HG02571 (cell line): ENCODE measurements at regions not wholly inside any gene's neighbourhood (a gene's known extent, or its start where the extent isn't known, plus 50 kb on each side); places are given as distances from the start of the nearest gene placed in this dataset.
"Not testable (repeated sequence)": the region's sequence is repeated elsewhere in the genome, so short reads cannot be mapped to it uniquely, and the experiment has no call there.

ENCODE experiments used
- ATAC-seq: cut with Tn5 transposase; IDR thresholded peaks from one replicate; pipeline ENCODE4 v1.9.1; 2021; ENCODE audit warnings: mild to moderate bottlenecking, moderate library complexity; ENCODE audit not compliant: unreplicated experiment

- ATAC-seq, result no peak
Measured at GRCh38 chr6:19892260-19892659, 55.1 kb downstream of the ID4 start.

GRCh38 chr6:19895866-19896692, 58.9 kb downstream of the ID4 start:
- no peak for ATAC-seq

DNA sequence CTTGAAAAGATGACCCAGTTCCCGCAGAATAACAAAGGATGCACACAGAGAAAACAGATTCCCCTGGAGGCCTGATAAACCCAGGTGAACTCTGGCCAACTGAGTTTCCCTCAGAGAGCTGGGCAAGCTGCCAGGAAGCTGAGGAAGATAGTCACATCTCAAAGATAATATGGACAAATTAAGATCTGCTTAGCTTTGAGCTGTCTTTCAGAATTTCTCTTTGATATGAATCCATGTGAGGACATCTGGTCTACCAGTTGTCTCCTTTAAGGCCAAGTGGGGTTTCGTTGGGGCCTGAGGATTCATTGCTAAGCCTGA, 59.5 kb downstream of the ID4 start:
- ATAC-seq, result no peak

DNA sequence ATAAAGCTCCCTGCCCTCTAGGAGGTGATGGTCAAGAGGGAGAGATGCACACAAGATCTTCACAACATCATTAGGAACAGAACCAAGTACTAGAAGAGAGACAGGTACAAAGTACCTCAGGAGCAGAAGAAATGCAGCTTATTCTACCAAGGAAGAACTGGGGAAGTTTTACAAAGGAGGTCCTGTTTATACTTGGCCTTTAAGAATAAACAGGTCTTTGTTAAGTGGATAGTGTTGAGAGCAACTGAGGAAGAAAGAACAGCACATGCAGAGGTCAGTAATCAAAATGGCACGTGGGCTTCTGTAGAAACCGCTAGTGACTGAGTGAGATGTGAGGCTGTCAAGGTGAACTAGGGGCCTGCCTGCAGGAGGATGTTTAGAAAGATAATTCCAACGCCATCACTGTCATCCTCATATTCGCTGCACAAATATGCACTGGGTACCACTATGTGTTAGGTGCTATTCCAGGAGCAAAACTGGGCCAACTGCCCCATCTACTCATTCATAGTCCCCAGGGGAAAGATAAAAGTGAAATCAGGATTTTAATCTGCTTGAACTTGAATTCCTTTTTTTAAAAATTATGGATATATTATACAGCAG, 61.1 kb downstream of the ID4 start:
- no peak for ATAC-seq

- ATAC-seq, result no peak
Measured at GRCh38 chr6:19902201-19902600, 65.0 kb downstream of the ID4 start.

DNA sequence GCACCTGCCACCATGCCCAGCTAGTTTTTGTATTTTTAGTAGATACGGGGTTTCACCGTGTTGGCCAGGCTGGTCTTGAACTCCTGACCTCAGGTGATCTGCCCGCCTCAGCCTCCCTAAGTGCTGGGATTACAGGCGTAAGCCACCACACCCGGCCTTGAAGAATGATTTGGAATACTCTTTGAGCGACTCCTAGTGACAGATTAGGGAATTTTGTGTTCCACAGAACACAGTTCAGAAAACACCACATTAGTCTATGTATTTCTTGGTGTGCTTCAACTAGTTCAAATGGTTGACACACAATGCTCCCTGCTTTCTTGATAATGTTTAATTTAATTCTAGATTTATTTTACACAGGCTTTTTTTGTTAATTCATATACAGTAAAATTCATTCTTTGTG, 67.2 kb downstream of the ID4 start:
- not testable (repeated sequence) for ATAC-seq

GRCh38 chr6:19905584-19905983, 68.4 kb downstream of the ID4 start:
- no peak for ATAC-seq

GRCh38 chr6:19906171-19906570, 69.0 kb downstream of the ID4 start:
- no peak for ATAC-seq

- no peak for ATAC-seq
Measured at GRCh38 chr6:19911223-19911622, 74.1 kb downstream of the ID4 start.

- no peak for ATAC-seq
Measured at GRCh38 chr6:19918436-19918835, 81.3 kb downstream of the ID4 start.

- ATAC-seq, result no peak
Measured at GRCh38 chr6:19921786-19922185, 84.6 kb downstream of the ID4 start.

DNA sequence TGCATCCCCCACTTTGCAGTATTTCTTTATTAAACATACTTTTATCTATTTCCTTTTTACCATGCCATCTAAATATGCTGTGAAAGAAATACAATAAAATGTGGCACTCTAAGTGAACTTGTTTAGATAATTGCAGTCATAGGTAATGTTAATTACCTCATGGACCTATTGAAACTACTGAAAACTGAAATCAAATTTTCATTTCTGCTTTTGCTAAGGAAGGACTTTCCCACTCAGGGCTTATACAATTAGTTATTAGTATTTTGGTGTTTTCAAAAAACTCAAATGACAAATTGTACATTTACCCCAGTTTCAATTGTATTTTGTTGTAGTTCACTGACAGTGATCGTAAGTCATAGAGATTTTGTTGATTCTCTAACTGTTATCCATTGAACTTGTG, 88.4 kb downstream of the ID4 start:
- ATAC-seq, result no peak

GRCh38 chr6:19928461-19928860, 91.3 kb downstream of the ID4 start:
- ATAC-seq, result no peak

- no peak for ATAC-seq
Measured at GRCh38 chr6:19929312-19929711, 92.1 kb downstream of the ID4 start.

GRCh38 chr6:19934996-19935591, 97.9 kb downstream of the ID4 start:
- no peak for ATAC-seq

DNA sequence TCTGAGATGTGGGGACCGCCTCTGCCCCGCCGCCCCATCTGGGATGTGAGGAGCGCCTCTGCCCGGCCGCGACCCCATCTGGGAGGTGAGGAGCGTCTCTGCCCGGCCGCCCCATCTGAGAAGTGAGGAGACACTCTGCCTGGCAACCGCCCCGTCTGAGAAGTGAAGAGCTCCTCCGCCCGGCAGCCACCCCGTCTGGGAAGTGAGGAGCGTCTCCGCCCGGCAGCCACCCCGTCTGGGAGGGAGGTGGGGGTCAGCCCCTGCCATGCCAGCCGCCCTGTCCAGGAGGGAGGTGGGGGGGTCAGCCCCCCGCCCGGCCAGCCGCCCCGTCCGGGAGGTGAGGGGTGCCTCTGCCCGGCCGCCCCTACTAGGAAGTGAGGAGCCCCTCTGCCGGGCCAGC, 102.2 kb downstream of the ID4 start:
- not testable (repeated sequence) for ATAC-seq

DNA sequence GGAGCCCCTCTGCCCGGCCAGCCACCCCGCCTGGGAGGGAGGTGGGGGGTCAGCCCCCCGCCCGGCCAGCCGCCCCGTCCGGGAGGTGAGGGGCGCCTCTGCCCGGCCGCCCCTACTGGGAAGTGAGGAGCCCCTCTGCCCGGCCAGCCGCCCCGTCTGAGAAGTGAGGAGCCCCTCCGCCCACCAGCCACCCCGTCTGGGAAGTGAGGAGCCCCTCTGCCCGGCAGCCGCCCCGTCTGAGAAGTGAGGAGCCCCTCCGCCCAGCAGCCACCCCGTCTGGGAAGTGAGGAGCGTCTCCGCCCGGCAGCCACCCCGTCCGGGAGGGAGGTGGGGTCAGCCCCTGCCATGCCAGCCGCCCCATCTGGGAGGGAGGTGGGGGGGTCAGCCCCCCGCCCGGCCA, 102.8 kb downstream of the ID4 start:
- not testable (repeated sequence) for ATAC-seq

DNA sequence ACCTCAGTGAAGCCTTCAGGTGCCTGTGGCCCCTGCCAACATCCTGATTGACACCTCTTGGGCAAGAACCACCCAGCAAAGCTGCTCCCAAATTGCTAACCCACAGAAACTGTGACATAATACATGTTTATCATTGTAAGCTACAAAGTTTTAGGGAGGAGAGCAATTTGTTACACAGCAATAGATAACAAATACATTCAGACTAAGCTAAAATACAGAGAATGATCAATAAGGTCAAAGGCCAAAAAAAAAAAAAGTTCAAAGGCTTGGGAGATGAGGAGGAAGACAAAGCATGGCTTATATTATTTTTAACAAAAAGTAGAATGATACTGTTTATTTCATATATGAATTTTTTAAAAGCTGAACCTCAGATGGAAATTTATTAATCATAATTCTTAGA, 105.9 kb downstream of the ID4 start:
- ATAC-seq, result no peak

GRCh38 chr6:19945843-19946358, 108.7 kb downstream of the ID4 start:
- ATAC-seq, result no peak

- no peak for ATAC-seq
Measured at GRCh38 chr6:19949155-19949554, 112.0 kb downstream of the ID4 start.

GRCh38 chr6:19964115-19964514, 126.9 kb downstream of the ID4 start:
- ATAC-seq, result no peak

- ATAC-seq, result no peak
Measured at GRCh38 chr6:19968201-19968600, 131.0 kb downstream of the ID4 start.
